ENCODE measurements at regions not wholly inside any gene's neighbourhood (a gene's known extent, or its start where the extent isn't known, plus 50 kb on each side); places are given as distances from the start of the nearest gene placed in this dataset.
"Not testable (repeated sequence)": the region's sequence is repeated elsewhere in the genome, so short reads cannot be mapped to it uniquely, and the experiment has no call there.

DNA sequence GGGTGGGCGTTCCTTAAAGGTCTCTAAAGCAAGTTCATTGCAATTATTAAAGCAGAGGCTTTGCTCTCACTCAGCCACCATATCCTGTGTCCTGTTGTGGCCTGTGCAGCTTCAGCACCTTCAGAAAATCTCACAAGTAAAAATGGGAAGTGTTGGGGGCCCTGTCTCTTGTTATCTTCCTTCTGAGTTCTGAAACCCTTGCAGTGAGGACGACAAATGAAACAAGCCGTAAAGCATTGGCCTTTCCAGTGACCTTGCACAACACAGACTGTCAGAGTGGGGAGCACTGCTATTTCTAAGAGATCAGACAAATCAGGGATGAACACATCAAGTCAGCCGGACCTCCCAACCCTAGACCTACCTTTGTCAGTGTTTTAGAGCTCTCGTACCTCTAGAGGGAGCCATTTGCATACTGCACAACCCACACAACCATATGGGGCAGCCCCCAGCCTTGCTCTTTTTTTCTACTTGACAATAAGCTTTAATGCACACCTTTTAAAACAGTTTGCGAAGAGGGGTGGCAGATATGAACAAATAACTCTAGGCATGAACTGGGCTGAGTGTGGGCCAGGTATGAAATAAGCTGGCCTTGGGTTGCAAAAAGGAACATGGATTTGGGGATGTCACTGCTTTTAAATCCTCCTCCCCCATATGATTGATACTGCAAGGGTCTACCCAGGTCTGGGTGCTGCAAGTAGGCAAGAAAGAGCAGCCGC lies 89.8 kb downstream of the KATNIP start:
- DNase-seq: peak in 1 of 2 donors; percentile 18

DNA sequence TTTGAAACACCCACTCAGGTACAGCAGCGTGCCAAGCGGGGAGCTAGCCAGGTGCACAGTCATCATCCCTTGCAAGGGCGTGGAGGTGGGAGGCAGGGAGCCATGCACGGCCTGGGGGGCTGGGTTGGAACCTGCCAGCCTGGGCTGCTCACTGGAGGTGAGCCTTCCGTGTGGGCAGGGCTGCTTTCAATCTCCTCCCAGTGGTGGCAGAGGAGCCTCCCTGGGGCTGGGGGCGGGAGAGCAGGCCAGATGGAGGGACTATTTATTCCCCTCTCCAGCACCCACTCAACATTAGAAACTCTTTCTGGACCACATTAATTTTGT lies 90.3 kb downstream of the KATNIP start:
- DNase-seq: no peak

DNA sequence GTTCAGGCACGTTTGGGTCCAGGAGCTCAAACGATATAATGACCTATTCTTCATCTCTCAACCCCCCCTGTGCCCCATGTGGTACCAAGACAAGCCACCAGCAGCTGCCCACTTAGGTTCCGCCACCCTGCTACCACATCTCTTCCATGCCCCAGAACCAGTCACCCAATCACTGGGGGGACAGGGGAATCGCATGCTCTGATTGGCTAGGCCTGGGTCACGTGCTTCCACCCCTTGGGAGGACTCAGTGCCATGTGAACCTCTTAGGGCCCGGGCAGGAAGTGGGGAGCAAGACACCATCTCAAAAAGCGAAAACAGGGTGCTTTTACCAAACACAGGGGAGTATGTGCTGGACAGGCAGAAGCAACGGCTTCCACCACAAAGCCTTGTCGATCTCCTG lies 91.3 kb downstream of the KATNIP start:
- no peak for DNase-seq

DNA sequence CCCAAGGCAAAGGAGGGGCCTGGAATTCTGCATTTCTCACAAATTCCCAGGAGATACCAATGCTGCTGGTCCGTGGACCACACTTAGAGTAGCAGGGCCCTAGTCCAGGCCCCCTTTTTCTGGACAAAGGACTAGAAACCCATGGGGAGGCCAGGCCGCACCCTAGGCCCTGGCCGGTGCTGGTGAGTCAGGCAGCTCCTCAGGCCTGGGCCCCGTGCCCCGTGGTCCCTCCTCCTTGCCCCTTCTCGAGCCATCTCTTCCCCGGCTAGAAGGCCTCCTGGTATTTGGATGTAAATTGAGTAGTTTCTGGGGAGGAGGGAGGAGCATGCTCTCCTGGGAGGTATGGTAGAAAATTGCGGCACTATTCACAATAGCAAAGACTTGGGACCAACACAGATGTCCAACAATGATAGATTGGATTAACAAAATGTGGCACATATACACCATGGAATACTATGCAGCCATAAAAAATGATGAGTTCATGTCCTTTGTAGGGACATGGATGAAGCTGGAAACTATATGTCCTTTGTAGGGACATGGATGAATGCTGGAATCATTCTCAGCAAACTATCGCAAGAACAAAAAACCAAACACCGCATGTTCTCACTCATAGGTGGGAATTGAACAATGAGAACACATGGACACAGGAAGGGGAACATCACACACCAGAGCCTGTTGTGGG lies 91.9 kb downstream of the KATNIP start:
- DNase-seq: not testable (repeated sequence)

DNA sequence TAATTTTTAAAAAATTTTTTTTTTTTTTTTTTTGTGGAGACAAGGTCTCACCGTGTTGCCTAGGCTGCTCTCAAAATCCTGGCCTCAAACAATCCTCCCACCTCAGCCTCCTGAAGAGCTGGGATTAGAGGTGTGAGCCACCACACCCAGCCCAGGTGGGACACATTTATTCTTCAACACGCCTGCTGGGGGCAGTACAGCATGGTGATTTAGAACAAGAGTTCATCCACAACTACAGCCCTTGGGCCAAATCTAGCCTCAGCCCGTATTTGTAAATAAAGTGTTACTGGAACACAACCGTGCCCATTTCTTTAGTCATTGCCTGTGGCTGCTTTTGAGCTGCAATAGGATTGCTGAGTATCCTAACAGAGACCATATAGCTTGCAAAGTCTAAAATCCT lies 92.8 kb downstream of the KATNIP start:
- no peak for DNase-seq

DNA sequence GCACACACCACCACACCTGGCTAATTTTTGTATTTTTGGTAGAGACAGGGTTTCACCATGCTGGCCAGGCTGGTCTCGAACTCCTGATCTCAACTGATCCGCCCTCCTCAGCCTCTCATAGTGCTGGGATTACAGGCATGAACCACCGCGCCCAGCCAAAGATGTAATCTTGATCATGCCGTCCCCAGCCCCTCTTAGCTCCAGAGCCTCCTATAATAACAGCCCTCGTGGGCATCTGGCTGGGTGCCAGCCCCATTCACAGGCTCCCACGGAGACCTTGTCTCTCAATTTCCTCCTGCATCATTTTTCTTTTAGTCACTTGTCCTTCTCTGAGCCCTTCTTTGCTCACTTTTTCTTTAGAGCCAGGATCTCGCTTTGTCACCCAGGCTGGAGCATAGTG lies 94.2 kb downstream of the KATNIP start:
- DNase-seq: no peak

DNA sequence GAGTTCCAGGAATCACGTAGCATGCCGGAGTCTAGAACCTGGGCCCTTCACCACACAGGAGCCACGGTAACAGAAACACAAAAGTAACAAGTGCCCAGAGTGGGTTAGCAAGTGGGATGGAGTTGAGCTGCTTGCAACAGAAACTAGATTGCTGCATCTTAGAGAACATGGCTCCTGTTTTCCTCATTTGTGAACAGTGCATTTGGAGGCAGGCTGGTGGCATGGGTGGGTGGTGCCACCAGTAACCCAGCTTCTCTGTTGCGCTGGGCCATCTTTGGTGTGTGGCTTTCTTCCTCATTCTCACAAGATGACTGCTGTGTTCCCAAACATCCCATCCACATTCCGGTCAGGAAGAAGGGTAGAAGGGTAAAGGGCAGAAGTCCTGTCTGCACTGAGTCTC lies 95.5 kb downstream of the KATNIP start:
- DNase-seq: no peak

DNA sequence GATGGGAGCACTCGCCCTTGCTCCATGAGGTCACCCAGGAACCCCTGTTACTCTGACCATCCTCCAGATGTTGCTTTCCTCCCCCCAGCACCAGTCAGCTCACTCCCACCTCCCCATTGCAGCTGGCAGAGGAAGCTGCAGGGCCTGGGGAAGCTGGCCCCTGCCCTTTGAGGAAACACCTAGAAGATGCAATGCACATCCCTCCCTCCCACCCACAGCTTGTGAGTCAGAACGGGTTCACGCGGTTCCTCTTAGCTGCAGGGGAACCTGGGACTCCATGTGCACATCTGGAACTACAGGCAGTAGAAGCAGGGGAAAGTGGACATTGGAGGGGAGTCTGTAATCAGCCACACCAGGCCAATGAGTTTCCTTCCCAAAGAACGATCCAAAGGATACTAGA lies 96.9 kb downstream of the KATNIP start:
- DNase-seq: no peak

DNA sequence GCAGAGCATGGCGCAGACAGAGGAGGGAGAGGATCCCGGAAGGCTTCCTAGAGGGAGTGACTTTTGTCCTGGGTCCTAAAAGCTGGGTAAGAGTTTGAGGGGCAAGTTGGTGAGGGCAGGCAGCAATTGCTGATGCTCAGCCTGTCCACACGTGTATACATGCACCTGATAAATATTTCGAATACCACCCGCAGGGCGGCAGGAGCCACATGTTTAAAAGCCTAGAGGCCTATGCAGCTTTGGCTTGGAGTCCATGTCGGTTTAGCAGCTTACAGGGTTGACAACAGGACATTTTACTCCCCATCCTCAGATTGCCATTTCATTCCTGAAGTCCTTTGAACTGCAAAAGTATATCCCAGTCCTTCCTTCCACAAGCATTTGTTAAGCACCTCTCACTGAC lies 99.1 kb downstream of the KATNIP start:
- DNase-seq: no peak

DNA sequence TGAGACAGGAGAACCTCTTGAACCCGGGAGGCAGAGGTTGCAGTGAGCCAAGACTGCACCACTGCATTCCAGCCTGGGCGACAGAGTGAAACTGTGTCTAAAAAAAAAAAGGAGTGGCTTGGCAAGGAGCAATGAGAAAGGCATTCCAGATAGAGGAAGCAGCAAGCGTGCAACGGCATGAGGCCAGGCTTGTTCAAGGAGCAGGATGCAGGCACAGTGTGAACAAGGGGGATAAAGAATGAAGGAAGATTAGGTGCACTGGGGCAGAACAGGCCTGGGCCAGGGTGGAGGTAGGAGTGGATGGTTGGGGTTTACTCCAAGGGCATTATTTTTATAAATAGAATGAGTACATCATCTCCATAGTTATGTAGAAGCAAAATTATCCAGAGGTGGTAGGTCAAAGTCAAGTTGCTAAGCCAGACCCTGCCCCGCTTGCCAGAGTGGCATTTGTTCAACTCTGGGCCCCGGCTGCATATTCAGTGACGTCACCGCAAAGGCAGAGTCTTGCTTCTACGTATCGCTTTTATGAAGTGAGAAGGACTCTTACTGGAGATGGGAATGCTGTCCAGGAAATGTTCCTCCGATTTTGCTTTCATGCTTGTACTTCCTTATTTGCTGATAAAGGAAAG lies 100.2 kb downstream of the KATNIP start:
- DNase-seq: no peak

DNA sequence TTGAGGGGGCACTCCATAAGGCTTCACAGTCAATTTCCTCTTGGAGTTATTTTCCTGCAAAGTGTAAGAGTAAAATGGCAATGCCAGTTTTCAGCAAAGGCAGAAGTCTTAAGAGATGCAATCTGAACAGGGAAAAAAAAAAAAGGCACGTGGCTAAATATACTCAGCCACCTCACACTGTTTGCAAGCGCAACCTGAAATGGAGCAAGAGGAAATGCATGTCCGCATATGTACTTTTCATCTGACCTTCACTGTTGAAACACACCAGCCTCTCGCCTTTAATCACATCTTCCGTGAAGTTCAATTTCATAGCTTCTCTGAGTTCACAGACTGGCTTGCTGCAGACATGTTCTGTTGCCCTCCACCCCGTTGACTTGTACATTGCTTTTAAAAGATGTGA lies 101.4 kb downstream of the KATNIP start:
- no peak for DNase-seq

DNA sequence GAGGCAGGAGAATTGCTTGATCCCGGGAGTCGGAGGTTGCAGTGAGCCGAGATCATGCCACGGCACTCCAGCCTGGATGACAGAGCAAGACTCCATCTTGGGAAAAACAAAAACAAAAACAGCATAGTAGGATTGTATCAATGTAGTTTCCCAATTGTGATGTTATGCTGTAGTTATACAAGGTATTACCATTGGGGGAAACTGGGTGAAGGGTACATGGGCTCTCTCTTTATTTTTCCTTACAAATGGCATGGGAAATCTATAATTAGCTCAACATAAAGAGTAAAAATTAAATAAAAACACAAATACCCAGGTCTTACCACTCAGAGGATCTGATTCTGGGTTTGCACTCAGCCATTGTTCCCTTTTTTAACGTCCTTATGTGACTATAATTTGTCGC lies 107.9 kb downstream of the KATNIP start:
- DNase-seq: no peak

DNA sequence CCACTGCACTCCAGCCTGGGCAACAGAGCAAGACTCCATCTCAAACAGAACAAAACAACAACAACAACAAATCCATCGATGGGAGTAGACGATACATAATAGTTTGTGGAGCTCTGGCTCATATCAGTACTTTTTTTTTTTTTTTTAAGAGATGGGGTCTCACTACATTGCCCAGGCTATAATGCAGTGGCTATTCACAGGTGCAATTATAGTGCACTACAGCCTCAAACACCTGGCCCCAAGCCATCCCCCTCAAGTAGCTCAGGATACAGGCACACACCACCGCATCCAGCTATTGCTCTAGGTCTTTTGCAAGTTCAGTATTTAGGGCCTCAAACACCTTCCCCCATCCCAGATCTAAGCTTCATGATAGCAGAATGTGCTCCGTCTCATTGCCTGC lies 110.6 kb downstream of the KATNIP start:
- DNase-seq: no peak

DNA sequence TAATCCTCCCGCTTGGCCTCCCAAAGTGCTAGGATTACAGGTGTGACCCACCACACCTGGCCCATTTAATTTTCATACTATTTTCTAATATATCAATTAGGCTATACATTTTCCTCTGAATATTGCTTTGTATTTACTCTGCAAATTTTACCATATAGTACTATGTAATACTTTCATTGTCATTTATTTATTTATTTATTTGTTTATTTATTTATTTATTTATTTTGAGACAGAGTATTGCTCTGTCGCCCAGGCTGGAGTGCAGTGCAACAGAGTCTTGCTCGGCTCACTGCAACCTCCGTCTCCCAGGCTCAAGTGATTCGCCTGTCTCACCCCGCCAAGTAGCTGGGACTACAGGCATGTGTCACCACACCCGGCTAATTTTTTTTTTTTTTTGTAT lies 113.3 kb downstream of the KATNIP start:
- DNase-seq: not testable (repeated sequence)

DNA sequence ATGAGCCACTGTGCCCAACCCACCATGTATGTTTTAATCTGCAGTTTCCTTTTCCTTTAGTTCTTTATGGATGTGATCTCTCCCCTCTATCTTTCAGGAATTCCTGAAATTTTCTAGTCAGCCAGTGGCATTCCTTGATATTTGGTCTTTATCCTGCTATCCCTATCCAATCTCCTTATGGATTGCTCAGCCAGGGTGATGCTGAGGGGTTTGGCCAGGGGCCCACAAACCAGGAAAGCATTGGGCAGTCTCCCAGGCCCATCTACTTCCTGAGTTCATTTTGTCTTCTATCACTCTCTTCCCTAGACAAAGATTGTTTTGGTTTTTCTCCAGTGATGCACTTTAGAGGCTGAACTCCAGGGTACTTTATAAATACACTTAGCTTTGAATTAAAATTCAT lies 115.9 kb downstream of the KATNIP start:
- no peak for DNase-seq

DNA sequence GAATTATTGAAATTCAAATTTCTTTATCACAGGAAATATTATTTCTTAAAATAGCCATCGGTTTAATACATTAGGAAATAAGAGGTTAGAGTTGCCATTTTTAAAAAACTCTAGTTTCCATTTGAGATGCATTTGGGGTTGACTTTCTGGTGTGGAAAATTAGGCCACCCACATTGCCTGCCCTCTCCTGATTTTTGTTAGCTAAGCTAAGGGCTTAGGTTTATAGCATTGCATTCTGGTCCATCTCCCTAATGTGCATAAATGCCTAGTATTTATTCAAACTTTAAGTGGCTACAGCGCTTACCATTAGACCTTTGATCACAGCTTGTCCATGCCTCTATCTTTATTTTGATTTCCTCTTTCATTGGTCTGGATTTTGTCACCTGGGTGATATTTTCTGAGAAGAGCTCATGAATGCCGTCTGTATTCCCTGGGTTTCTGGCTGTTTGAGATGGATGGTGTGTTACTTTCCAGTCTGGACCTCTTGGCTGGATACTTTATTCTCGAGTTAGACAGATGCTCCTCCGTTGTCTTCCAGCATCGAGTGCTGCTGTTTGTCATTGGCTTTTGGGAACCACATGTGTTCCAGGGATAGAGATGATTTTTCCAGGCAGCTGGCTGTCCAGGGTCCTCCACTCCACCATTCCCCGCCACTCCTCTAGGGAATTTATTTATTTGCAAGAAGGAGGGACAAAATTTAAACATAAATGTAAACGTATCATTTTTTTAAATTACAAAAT lies 120.3 kb downstream of the KATNIP start:
- no peak for DNase-seq

DNA sequence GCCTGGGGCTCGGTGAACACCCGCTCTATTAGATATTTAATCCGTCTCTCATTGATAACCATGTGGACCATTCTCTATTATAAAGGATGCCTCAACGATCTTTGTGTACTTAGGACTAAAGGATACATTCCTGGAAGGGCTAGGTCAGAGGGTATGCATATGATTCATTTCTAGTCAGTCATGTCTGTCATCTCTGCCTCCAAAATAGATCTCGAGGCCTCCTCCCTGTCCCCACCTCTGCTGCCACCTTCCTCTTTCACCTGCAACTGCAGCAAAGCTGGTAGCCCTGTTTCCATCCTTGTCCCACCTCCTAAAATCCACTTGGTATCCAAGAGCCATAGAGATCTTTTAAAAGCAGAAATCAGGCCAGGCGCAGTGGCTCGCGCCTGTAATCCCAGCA lies 121.5 kb downstream of the KATNIP start:
- DNase-seq: no peak

DNA sequence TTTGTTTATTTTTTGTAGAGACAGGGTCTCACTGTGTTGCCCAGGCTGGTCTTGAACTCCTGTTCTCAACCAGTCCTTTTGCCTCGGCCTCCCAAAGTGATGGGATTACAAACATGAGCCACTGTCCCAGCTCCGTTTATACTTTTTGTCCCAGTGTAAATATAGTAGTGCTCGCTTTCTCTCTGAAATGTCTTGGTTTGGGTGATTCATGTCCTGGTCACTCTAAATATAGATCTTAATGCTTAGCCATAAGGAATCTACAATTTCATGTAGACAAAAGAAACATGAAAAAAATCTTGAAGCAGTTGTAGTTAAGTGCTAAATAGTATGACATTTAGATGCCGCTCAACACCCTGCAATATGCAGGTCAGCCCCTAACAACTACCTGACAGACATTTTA lies 126.9 kb downstream of the KATNIP start:
- no peak for DNase-seq

DNA sequence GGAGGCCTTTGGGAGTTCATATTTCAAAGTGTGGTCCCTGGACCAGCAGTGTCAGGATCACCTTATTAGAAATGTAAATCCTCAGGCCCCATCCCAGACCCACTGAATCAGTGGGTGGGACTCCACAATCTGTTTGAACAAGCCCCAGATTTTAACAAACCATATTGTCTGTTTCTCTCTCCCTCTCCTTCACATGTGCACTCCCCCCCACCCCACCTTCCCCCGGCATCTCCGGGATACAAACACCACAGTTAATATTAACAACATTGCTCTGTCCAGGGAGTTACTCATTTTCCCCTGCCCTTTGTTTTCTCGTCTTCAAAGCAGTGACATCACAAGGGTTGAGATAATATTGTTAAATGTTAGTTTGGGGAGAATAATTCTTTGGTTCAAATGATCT lies 127.3 kb downstream of the KATNIP start:
- DNase-seq: no peak

DNA sequence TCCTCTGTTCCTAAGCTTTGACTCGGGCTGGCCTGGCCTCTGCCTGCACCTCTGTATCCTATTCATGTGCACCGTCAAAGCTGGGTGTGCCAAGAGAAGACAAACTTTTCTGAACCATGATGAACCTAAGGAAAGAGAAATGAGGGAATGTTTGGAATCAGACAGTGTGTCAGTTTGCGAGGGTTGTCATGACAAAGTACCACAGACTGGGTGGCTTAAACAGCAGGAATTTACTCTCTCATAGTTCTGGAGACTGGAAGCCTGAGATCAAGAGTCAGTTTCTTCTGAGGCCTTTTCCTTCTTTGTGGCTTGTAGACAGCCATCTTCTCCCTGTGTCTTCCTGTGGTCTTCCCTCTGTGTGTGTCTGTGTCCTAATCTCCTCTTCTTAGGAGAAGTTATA lies 129.0 kb downstream of the KATNIP start:
- DNase-seq: no peak

DNA sequence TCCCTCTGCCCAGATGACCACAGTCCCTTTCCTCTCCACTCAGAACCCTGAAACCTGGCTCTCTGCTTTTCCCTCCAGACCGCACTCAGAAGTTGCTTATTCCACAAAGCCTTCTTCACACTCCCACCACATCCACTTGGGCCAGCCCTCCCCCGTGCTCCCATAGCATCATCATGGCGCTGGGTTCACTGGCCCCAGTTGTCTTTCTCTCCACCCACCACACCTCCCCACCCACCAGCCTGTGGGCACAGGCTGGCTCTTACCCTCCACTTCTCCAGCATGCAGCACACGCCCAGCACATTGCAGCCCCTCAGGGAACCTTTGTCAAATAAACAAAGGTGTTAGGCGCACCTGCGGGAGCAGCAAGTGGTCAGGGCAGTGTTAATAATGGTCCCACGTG lies 130.0 kb downstream of the KATNIP start:
- no peak for DNase-seq

DNA sequence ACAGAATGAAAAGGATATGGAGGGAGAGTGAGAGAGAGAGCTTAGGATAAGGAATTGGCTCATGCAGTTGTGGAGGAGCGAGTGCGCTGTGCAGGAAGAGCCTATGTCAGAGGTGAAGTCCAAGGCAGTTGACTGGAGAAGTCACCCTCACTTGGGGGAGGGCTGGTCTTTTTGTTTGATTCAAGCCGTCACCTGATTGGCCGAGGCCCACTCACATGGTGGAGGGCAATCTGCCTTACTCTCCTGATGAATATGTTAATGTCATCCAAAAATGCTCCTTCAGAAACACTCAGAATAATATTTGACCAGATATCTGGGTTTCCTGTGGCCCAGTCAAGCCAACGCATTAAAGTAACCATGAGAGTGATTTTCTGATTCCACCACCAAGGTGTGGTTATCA lies 131.7 kb downstream of the KATNIP start:
- no peak for DNase-seq

DNA sequence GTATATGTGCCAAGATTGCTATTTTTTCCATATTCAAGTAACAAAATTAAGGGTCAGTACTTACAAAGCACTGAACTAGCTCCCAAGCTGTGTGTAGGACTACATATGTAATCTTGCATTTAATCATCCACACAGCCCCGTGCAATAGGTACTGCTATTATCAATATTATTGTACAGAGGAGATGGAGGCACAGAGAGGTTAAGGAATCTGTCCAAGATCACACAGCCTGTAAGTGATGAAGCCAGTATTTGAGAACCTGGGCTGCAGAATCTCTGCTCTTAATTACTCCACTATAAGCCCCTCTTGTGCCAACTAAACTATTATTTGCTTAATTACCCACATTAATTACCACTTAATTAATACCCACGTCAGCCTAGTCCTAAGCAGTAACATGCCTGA lies 134.1 kb downstream of the KATNIP start:
- DNase-seq: no peak

DNA sequence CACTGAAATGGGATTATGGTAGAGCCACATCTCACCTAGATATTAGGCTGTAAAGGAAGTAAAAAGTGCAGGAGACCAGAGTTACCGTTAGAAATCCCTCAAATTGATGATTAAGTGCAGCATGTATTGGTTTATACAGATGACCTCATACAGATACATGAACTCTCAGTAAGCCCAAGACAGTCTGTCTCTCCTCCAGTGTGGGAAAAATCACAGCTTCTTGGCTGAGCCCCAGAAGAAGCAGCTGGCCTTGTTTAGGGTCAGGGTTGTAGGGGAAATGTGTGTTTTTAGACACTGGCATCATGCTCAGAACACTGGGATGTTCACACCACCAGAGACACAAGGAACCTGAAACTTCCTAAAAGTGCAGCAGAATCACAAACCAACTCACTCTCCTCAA lies 135.9 kb downstream of the KATNIP start:
- DNase-seq: no peak

Measured in CD4-positive, alpha-beta T cell treated with Interleukin-4 for 1 hour (primary cell).